CD4-positive, alpha-beta T cell treated with Interleukin-2 at 100 ng/mL for 4 hours (primary cell): ENCODE measurements at regions not wholly inside any gene's neighbourhood (a gene's known extent, or its start where the extent isn't known, plus 50 kb on each side); places are given as distances from the start of the nearest gene placed in this dataset.
"Not testable (repeated sequence)": the region's sequence is repeated elsewhere in the genome, so short reads cannot be mapped to it uniquely, and the experiment has no call there.

Source experiments
- DNase-seq: peaks from one replicate; pipeline ENCODE4 v3.0.0-alpha.2; 2020; ENCODE audit warnings: low spot score

GRCh38 chr6:119960036-119960435 is 610.5 kb upstream of the MAN1A1 start:
- no peak for DNase-seq

GRCh38 chr6:119957195-119957594 is 607.6 kb upstream of the MAN1A1 start:
- DNase-seq, result no peak

GRCh38 chr6:119952696-119953095 is 603.1 kb upstream of the MAN1A1 start:
- DNase-seq, result no peak

- DNase-seq, result no peak
Observed at GRCh38 chr6:119950681-119951080, 601.1 kb upstream of the MAN1A1 start.

GRCh38 chr6:119942078-119942752 is 592.7 kb upstream of the MAN1A1 start:
- no peak for DNase-seq

- no peak for DNase-seq
Observed at GRCh38 chr6:119938752-119939151, 589.2 kb upstream of the MAN1A1 start.

GRCh38 chr6:119934816-119935215 is 585.3 kb upstream of the MAN1A1 start:
- DNase-seq, result no peak

GRCh38 chr6:119929121-119929520 is 579.6 kb upstream of the MAN1A1 start:
- DNase-seq, result no peak

- not testable (repeated sequence) for DNase-seq
Observed at GRCh38 chr6:119924888-119925287, 575.3 kb upstream of the MAN1A1 start.

- DNase-seq, result no peak
Observed at GRCh38 chr6:119922814-119923213, 573.3 kb upstream of the MAN1A1 start.

GRCh38 chr6:119921491-119922010 is 572.0 kb upstream of the MAN1A1 start:
- DNase-seq, result no peak

GRCh38 chr6:119917186-119917585 is 567.6 kb upstream of the MAN1A1 start:
- no peak for DNase-seq

- DNase-seq, result no peak
Observed at GRCh38 chr6:119915971-119916370, 566.4 kb upstream of the MAN1A1 start.

- DNase-seq, result no peak
Observed at GRCh38 chr6:119908157-119908556, 558.6 kb upstream of the MAN1A1 start.

- DNase-seq, result no peak
Observed at GRCh38 chr6:119902681-119903080, 553.1 kb upstream of the MAN1A1 start.

GRCh38 chr6:119896806-119897205 is 547.2 kb upstream of the MAN1A1 start:
- no peak for DNase-seq

- DNase-seq, result no peak
Observed at GRCh38 chr6:119895626-119896025, 546.1 kb upstream of the MAN1A1 start.

GRCh38 chr6:119894811-119895210 is 545.2 kb upstream of the MAN1A1 start:
- no peak for DNase-seq

GRCh38 chr6:119891644-119892043 is 542.1 kb upstream of the MAN1A1 start:
- no peak for DNase-seq

- DNase-seq, result no peak
Observed at GRCh38 chr6:119891206-119891605, 541.6 kb upstream of the MAN1A1 start.

- DNase-seq, result no peak
Observed at GRCh38 chr6:119890470-119890869, 540.9 kb upstream of the MAN1A1 start.

- DNase-seq, result no peak
Observed at GRCh38 chr6:119887666-119888065, 538.1 kb upstream of the MAN1A1 start.

- DNase-seq, result no peak
Observed at GRCh38 chr6:119881416-119881815, 531.9 kb upstream of the MAN1A1 start.

GRCh38 chr6:119880840-119881239 is 531.3 kb upstream of the MAN1A1 start:
- DNase-seq, result no peak
